ENCODE measurements at regions not wholly inside any gene's neighbourhood (a gene's known extent, or its start where the extent isn't known, plus 50 kb on each side); places are given as distances from the start of the nearest gene placed in this dataset.
"Not testable (repeated sequence)": the region's sequence is repeated elsewhere in the genome, so short reads cannot be mapped to it uniquely, and the experiment has no call there.

- DNase-seq (ENCODE audit: low read depth) = peak; percentile 61
These were observed 200.0 kb upstream of the SULF2 start for GRCh38 chr20:47985092-47985850.

DNA sequence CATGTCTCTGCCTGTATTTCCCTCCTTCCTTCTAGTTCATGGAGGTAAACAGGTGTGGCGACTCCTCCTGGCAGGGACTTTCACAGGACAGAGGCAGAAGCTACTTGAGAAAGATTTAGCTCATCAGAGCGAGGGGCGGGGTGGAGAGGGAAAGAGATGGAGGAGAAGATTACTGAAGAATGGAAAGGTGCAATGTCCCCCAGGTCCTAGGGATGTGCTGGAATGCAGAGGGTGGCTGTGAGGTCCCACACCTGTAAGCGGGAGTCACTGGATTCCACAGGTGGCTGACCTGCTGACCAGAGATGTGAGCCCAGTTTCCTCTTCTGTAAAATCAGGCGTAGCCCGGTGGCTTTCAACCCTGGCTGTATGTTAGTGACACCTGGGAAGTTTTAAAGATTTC, 199.2 kb upstream of the SULF2 start:
- DNase-seq (ENCODE audit: low read depth) = no peak

DNA sequence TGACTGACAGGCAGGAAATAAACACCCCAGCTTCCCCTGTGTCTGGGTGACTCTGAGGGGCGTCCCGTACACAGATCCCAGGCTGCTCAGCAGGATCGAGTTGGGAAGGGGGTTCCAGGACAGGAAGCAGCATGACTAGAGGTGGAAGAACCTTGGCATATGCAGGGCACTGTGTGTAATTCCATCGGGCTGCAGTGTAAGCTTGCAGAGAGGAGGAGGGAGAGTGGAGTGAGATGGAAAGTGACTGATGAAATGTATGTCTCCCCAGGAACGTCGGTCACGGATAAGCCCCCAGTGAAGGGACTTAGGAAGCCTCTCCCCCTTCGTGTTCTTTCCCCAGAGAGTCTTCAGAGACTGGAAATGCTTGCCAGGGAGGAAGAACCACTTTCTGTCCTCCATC, 198.4 kb upstream of the SULF2 start:
- DNase-seq (ENCODE audit: low read depth) = not testable (repeated sequence)

DNA sequence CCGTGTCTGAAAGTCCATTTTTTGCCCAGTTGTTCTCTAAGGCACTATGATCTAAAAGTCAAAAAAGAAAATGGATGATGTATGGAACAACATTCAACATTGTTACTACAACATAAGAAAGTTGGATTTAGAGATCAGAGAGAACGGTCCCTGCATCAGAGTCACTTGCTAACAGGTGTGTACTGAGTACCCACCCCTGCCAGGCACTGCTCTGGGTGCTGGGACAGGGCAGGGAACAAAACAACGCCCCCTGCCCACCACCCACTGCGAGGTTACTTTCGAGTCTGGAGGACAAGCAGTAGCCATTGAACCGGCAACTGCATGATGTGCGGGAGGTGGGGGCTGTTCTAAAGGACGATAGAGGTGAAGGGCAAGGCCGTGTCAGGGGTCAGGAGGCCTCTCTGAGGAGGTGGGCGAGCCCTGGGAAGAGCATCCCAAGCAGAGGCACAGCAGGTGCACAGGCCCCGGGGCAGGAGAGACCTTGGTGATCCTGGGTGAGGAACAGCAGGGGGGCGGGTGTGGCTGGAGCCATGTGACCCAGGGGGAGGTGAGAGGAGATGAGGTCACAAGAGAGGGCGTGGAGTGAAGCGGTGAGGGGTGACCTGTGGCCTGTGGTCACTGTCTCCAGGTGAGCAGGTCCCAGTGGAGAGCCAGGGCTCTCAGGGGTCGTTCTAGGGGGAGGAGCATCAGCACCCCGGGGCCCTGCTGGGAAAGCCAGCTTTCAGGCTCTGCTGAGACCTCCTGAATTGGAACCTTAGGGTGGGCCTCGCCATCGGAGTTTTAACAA, 197.5 kb upstream of the SULF2 start:
- DNase-seq (ENCODE audit: low read depth) = no peak

DNA sequence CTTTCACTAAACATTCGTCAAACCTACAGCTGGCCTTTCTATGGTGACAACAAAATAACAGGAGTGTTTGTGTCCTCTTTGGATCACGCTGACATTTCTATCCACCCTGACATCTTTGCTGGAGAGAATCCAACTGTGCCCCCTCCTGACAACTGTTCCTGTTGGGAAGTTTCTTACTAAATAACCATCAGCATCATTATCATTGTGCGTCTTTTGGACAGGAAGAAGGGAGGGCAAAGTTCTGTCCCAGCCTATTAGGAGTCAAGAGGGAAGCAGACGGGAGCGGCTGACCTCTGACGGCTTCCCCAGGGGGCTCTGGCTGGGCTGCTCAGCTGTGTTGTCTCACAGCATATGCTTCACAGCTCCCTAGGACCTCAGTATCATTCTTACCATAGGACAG, 195.9 kb upstream of the SULF2 start:
- no peak for DNase-seq (ENCODE audit: low read depth)

DNA sequence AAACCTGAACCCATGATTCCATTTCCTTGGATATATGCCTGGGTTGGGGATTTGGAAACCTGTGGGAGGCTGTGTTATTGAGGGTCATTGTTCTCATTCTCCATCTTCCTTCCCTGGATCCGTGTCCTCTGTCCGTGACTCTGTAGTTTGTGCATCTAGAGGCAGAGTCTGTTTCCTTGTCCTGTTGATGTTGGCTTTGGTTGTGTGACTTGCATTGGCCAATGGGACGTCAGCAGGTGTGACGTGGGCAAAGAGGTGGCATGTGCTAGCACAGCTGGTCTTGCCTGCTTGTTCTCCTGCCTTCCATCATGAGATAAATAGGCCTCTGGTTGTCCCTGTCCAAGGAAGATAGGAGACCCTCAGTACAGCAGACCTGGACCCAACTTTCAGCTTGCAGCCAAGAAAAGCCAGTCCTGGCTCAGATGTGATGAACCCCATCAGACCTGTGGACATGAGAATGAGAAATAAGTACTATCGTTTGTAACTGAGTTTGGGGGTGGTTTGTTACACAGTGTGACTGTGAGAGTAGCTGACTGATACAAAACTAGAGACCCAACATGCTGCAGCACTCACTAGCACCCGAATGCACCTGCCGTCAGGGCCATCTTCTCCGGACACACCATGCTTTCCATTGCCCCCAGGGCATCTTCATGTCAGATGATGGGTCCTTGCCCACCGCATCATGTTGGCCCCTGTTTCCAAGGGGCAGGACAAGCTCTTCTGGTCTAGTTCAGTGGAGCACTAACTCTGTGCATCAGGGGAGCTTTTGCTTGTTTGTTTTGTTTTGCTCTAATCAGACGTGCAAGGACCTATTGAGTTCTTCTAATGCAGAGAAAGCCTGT, 195.3 kb upstream of the SULF2 start:
- no peak for DNase-seq (ENCODE audit: low read depth)

DNA sequence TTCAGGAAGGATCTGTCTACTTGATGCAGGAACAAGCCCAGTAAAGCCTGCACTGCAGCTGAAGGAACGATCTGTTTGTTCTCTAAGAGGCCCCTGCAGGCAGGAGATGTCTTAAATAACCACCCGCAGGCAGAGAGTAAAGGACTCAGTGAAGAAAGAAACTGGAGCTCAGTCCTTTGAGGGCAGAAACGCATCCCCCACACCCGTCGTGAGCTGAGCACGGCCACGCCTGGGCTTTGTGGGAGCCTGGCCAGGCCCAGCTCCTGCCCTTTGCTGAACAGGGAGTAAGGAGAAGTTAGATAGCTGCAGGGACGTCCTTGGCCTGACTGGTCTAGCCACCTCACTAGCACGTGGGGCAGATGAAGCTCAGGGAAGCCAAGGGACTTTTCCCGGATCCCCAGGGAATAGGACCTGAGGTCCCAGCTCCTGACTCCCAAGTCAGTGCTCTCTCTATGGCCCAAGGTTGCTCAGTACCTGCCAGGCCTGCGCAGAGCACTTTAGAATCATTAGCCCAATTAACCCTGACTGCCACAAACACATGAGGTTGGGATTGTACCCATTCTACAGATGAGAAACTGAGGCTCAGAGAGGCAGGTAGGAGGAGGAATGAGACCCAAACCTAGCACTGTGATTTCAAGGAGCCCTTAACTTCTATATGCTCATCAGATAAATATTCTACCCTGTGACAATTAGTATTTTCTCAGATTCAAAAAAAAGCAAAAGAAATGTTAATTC, 194.2 kb upstream of the SULF2 start:
- not testable (repeated sequence) for DNase-seq (ENCODE audit: low read depth)

- DNase-seq (ENCODE audit: low read depth) = not testable (repeated sequence)
These were observed 193.3 kb upstream of the SULF2 start for GRCh38 chr20:47978428-47979120.

- DNase-seq (ENCODE audit: low read depth) = not testable (repeated sequence)
These were observed 192.5 kb upstream of the SULF2 start for GRCh38 chr20:47977789-47978252.

DNA sequence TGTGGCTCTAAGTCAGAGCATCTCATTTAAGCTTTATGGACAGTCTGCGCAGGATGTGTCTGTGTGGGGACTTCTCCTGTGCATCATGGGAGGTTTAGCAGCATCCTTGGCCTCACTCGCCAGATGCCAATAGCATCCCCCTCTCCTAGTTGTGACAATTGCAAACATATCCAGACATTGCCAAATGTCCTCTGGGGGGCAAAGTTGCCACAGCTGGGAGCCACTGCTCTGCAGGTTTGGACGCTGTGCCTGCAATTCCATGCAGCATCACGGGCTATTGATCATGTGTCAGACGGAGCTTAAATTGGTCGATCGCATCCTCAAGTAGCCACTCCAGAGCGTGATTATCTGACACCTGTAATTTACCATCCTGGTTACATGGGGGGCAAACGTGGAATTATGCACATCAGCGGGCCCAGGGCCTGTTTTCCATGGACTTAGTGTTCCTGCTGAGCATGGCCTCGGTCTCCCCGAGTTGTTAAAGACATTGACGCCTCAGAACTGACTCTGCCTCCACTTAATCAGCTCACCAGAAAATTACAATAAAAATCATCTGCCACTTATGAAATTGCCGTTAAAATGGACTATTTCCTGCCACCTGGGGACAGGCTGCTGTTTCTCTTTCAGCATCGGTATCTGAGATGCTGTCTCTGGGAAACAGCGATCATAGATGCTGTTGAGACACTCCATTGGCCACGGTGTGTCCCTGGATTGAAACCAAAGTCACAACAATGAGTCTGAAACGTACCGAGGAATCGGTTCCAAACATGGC, 191.9 kb upstream of the SULF2 start:
- not testable (repeated sequence) for DNase-seq (ENCODE audit: low read depth)

DNA sequence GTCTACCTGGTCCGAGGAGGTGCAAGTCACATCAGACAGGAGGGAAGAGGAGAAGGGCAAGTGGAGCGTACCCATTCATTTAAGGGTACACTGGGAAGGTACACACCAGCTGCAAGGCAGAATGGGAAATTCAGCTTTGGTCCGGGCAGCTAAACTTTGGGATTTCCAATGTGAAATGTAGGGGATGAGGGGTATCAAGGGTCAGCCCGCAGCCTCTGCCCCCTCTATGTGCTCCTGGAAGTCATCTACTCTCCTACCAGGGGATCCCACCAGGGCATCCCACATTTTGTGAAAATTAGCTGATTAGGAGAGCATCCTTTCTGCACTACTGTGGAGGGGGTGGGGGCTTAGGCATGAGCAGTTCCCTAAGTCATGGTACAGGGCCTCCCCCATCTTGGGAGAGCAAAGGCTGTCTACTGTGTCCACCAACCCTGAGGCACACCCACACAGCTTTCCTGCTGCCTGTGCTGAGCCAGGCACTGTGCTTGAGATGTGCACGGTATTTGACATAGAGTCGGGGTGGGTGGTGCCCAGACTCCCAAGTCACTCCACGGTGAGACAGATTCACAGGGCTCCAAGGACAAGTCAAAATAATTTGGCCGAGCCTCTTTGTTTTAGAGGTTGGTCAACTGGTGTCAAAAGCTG, 189.1 kb upstream of the SULF2 start:
- no peak for DNase-seq (ENCODE audit: low read depth)

GRCh38 chr20:47973519-47974233, 188.4 kb upstream of the SULF2 start:
- peak; percentile 76 for DNase-seq (ENCODE audit: low read depth)

DNA sequence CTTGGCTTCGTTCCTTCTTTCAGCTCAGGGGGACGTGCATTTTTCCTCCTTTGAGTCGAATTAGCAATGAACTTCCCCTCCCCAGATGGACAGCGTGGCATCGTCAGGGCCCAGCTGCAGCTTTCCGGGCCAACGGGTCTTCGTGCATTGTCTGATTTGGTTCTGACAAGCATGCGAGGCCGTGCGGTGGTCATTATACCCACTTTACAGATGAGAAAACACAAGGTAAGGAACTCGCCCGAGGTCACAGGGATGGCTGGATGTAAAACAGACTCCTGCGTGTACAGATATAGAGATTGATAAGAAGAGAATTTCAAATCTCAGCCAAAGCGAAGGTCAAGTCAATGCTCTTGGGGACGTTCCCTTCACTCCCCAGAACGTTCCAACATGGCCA, 187.6 kb upstream of the SULF2 start:
- no peak for DNase-seq (ENCODE audit: low read depth)

GRCh38 chr20:47972297-47972915, 187.1 kb upstream of the SULF2 start:
- peak; percentile 75 for DNase-seq (ENCODE audit: low read depth)

DNA sequence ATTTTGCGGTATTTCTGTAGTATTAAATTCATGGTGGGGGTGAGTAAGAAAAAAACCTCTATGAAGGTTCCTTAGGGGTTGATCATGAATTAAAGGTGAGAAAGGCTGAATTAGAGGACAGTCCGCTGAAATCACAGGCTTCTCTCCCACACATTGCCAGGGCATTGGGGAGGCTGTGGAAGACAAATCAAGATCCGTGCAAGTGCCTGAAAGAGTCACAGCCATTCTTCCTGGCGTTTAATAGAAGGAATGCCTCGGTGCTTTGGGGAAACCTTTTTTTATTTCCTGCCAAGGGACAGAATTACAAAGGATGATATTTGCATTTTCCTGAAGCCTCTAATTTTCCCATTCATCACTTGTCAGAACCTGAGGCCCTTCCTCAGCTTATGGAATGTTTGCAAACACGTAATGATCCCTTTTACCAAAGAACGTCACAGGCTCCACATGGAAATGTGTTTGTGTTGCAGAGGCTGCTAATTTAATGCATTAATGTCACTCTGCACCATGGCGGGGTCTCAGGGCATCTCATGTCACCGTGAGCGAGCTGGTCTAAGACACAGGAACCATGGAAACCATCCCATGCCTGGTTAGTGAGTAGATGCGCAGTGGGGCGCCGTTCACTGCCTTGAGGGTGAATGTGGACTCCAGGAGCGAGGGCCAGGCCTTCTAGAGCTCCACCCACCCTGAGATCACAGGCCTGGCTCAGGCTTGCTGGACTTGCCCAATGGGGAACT, 185.9 kb upstream of the SULF2 start:
- DNase-seq (ENCODE audit: low read depth) = no peak

- peak; percentile 42 for DNase-seq (ENCODE audit: low read depth)
These were observed 185.1 kb upstream of the SULF2 start for GRCh38 chr20:47970282-47970903.

DNA sequence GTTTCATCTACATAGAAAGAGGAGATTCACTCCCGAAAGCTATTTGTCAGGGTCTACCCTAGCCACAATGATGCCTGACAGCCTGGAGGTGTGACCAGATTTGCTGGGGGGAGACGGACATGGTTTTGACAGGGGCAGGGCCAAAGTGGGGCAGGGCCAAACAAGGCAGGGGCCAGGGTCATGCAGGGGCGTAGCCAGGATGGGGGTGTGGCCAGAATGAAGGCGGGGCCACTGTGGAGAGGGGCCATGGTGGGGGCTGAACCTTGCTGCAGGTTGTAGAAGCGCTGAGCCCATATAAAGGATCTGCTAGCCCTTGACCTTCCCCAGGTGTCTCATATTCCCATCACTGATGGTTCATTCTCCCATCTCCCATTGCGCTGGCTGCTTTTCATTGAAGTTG, 184.1 kb upstream of the SULF2 start:
- DNase-seq (ENCODE audit: low read depth) = no peak
